ENCODE measurements at regions not wholly inside any gene's neighbourhood (a gene's known extent, or its start where the extent isn't known, plus 50 kb on each side); places are given as distances from the start of the nearest gene placed in this dataset.

DNA sequence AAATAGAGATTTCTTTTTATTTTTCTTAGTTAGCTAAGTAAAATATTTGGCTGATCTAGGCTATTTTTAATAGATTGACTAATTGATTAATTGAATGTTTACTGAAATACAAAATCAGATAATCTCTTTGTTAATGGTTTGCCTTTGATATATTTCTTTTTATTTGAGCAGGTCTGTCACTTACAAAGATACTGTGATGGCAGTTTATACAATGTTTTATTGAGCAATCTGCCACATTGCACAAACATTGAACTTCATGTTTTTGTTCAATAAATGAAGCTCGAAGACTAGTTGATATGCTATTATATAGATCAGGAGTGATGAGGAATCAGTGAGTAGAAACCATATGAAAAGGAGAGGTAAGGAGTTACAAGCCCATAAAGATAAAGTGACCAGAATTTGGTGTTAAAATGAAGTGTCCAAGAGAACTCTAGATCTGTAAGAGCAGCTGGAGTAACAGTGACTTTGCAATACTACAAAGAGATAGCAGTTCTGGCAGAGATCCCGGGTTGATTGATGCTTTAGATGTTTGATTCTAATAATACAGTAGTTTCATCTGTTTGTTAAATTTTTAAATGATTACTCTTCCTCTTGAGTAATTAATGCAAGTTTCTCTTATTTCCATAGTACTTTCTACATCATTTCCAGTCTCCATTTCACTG lies 574.2 kb downstream of the CCDC85A start:
- no peaks in the 10 kb centered on the region for H4K20me1 ChIP-seq (replicated peaks in 1 of 2; ENCODE audit: control insufficient read depth in 1 of 2, insufficient read depth in 2 of 2, low read length in 2 of 2)
- no peak overlapping the region for H3K4ac ChIP-seq (replicated peaks; ENCODE audit: insufficient read length, low read depth, low read length)
- H3K4me1 ChIP-seq (replicated peaks in 1 of 4; ENCODE audit: control insufficient read depth in 3 of 4, insufficient read depth in 4 of 4, low read length in 3 of 4): no peaks in the 10 kb centered on the region
- WGBS, 2 experiments (ENCODE audit: extremely low coverage in 1 of 2, insufficient coverage in 1 of 2, insufficient read length in 1 of 2, insufficient replicate concordance in 2 of 2, low coverage in 1 of 2, low lambda C conversion rate in 2 of 2, missing lambda C conversion rate in 1 of 2): 90% methylated on average over 2 of the region's 2 CpGs; no CpG with 5 or more reads in 1 of the 2 experiments
- TF ChIP-seq BCL11A (IDR thresholded peaks at IDR 0.05; ENCODE audit: low read depth in 2 of 2, low read length in 2 of 2) (no peak), POLR2AphosphoS5 (IDR thresholded peaks at IDR 0.05; ENCODE audit: low read depth, low read length) (no peak), SP4 (IDR thresholded peaks at IDR 0.05; ENCODE audit: low read length) (no peak)
- TF ChIP-seq, protein P1, sequence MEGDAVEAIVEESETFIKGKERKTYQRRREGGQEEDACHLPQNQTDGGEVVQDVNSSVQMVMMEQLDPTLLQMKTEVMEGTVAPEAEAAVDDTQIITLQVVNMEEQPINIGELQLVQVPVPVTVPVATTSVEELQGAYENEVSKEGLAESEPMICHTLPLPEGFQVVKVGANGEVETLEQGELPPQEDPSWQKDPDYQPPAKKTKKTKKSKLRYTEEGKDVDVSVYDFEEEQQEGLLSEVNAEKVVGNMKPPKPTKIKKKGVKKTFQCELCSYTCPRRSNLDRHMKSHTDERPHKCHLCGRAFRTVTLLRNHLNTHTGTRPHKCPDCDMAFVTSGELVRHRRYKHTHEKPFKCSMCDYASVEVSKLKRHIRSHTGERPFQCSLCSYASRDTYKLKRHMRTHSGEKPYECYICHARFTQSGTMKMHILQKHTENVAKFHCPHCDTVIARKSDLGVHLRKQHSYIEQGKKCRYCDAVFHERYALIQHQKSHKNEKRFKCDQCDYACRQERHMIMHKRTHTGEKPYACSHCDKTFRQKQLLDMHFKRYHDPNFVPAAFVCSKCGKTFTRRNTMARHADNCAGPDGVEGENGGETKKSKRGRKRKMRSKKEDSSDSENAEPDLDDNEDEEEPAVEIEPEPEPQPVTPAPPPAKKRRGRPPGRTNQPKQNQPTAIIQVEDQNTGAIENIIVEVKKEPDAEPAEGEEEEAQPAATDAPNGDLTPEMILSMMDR (IDR thresholded peaks at IDR 0.05; ENCODE audit: control extremely low read depth in 1 of 3, insufficient read depth in 1 of 3, low read depth in 1 of 3, low read length in 3 of 3): no peak
- no peaks in the 10 kb centered on the region for H3K79me1 ChIP-seq (ENCODE audit: low read depth, low read length)
- H3K27me3 ChIP-seq (replicated peaks in 1 of 4; ENCODE audit: control insufficient read depth in 3 of 4, extremely low read depth in 1 of 4, insufficient read depth in 3 of 4, low read length in 3 of 4): no peaks in the 10 kb centered on the region
- FAIRE-seq: no peak
- H2AFZ ChIP-seq (ENCODE audit: low read length): no peak overlapping the region
- ChIA-PET POLR2A (ENCODE audit: partially characterized antibody) (no interaction called here), CTCF (ENCODE audit: partially characterized antibody) (no interaction called here)
- H4K5ac ChIP-seq (ENCODE audit: insufficient read length, low read depth, low read length): no peak overlapping the region
- no peak overlapping the region for H3K18ac ChIP-seq (ENCODE audit: extremely low read depth, low read length)
- H4K8ac ChIP-seq (ENCODE audit: extremely low read depth, insufficient read depth, low read length): no peak overlapping the region
- H3K4me3 ChIP-seq (ENCODE audit: extremely low read depth in 1 of 4, insufficient read depth in 2 of 4, low read depth in 3 of 4, low read length in 4 of 4): no peak overlapping the region
- no peak overlapping the region for H2BK20ac ChIP-seq (ENCODE audit: low read length)
- no peaks in the 10 kb centered on the region for H3K9me3 ChIP-seq (ENCODE audit: insufficient read depth in 2 of 2, low read depth in 1 of 2, low read length in 1 of 2)
- H3K14ac ChIP-seq (ENCODE audit: insufficient read length): no peak overlapping the region
- no peaks in the 10 kb centered on the region for H3K79me2 ChIP-seq (ENCODE audit: control insufficient read depth in 1 of 2, insufficient read depth in 2 of 2, low read length in 2 of 2)
- no peak for DNase-seq (ENCODE audit: low read depth in 1 of 2, low spot score in 2 of 2)
- no peak overlapping the region for H2BK15ac ChIP-seq (ENCODE audit: low read length)
- no peak overlapping the region for H2BK120ac ChIP-seq (replicated peaks; ENCODE audit: low read depth, low read length)
- no peak overlapping the region for H3K9ac ChIP-seq (replicated peaks in 1 of 4; ENCODE audit: extremely low read depth in 1 of 4, low read depth in 3 of 4, low read length in 3 of 4)
- H4K91ac ChIP-seq (replicated peaks; ENCODE audit: insufficient read length, low read length): no peak overlapping the region
- no peak overlapping the region for H3K56ac ChIP-seq (replicated peaks; ENCODE audit: insufficient read length, low read depth, low read length)
- H3K36me3 ChIP-seq (ENCODE audit: control insufficient read depth in 2 of 4, insufficient read depth in 4 of 4, low read length in 3 of 4): no peaks in the 10 kb centered on the region
- H2BK12ac ChIP-seq (ENCODE audit: low read depth, low read length): no peak overlapping the region
- no peak overlapping the region for H2AK5ac ChIP-seq (ENCODE audit: low read depth, low read length)
- no peaks in the 10 kb centered on the region for H3K23me2 ChIP-seq (ENCODE audit: low read depth, low read length)
- no peak overlapping the region for H3K23ac ChIP-seq (ENCODE audit: insufficient read length)
- no peak overlapping the region for H3K4me2 ChIP-seq (ENCODE audit: insufficient read depth in 1 of 2, low read depth in 2 of 2, low read length in 2 of 2)
- H3K27ac ChIP-seq (ENCODE audit: low read depth, low read length): no peak overlapping the region
- no peak overlapping the region for H2BK5ac ChIP-seq (ENCODE audit: low read depth, low read length)

Measured in H1 (cell line).